ENCODE measurements at regions not wholly inside any gene's neighbourhood (a gene's known extent, or its start where the extent isn't known, plus 50 kb on each side); places are given as distances from the start of the nearest gene placed in this dataset.

- no peak for TF ChIP-seq CTCF (conservative IDR thresholded peaks at IDR 0.05; ENCODE audit: low read depth, low read length)
- no peak for DNase-seq (ENCODE audit: low read depth)
Observed at GRCh38 chr4:180084561-180084960, 2158.6 kb upstream of the TENM3 start.

GRCh38 chr4:180086480-180087190 lies 2156.6 kb upstream of the TENM3 start:
- no peak overlapping the region for H3K4me3 ChIP-seq (ENCODE audit: low read length)
- DNase-seq (ENCODE audit: low read depth), result no peak
- TF ChIP-seq CTCF (conservative IDR thresholded peaks at IDR 0.05; ENCODE audit: low read depth, low read length), result no peak

More at GRCh38 chr4:180084561-180084960, 2158.6 kb upstream of the TENM3 start:
- H3K4me3 ChIP-seq (ENCODE audit: low read length), result no peak overlapping the region

GRCh38 chr4:180098586-180098985 lies 2144.6 kb upstream of the TENM3 start:
- H3K4me3 ChIP-seq (ENCODE audit: low read length), result no peak overlapping the region
- DNase-seq (ENCODE audit: low read depth), result no peak
- no peak for TF ChIP-seq CTCF (conservative IDR thresholded peaks at IDR 0.05; ENCODE audit: low read depth, low read length)

- TF ChIP-seq CTCF (conservative IDR thresholded peaks at IDR 0.05; ENCODE audit: low read depth, low read length), result no peak
- no peak overlapping the region for H3K4me3 ChIP-seq (ENCODE audit: low read length)
- no peak for DNase-seq (ENCODE audit: low read depth)
Observed at GRCh38 chr4:180099957-180100356, 2143.2 kb upstream of the TENM3 start.

GRCh38 chr4:180100433-180101344 lies 2142.5 kb upstream of the TENM3 start:
- no peak overlapping the region for H3K4me3 ChIP-seq (ENCODE audit: low read length)
- TF ChIP-seq CTCF (conservative IDR thresholded peaks at IDR 0.05; ENCODE audit: low read depth, low read length), result no peak
- no peak for DNase-seq (ENCODE audit: low read depth)

- H3K4me3 ChIP-seq (ENCODE audit: low read length), result no peak overlapping the region
- no peak for TF ChIP-seq CTCF (conservative IDR thresholded peaks at IDR 0.05; ENCODE audit: low read depth, low read length)
- DNase-seq (ENCODE audit: low read depth), result no peak
Observed at GRCh38 chr4:180101348-180102083, 2141.7 kb upstream of the TENM3 start.

All from retinal pigment epithelial cell (primary cell).